ENCODE measurements at regions not wholly inside any gene's neighbourhood (a gene's known extent, or its start where the extent isn't known, plus 50 kb on each side); places are given as distances from the start of the nearest gene placed in this dataset.

DNA sequence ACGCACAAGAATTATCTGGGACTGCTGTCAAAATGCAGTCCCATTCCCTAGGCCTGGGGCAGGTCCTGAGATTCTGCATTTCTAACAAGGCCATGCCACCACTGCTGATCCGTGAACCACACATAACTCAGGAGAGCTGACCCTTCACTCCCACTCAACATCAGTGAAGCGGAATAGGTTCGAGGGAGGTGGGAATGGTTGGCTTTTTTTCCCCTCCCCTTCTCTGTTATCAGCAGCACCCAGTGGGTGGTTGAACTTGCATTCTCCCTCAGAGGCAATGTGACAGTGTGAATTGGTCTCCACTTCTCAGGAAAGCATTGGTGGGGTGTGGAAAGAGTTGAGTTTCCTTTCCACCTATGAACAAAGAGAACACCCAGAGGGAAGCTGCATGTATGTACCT, 344.3 kb downstream of the GADD45G start:
- CTCF ChIA-PET = no interaction called here
- H3K9me3 ChIP-seq (ENCODE audit: control insufficient read depth in 1 of 2, insufficient read depth in 1 of 2, low read depth in 1 of 2, low read length in 2 of 2) = no peaks in the 10 kb centered on the region
- RAD21 ChIA-PET (ENCODE audit: low non-redundant PET in 1 of 2, low total read pairs in 2 of 2, uncharacterized antibody in 2 of 2, unreplicated experiment in 2 of 2) = no interaction called here

DNA sequence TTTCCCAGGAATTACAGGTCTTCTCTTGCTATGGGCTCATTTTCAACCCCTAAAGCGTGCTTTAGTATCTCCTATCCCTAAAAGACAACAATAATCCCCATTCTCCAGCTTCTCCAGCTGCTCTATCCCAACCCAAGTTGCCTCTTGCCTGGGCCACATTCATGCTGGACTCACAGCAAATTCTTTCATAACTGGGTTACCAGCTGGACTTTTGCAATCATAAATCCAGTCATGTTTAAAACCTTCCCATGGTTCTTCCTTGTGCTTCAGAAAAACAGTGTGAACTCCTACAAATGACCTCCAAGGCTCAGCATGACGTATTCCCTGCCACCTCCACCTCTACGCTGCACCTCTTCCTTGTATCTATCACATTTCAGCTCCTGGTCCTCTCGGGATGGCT, 346.9 kb downstream of the GADD45G start:
- no peaks in the 10 kb centered on the region for H3K36me3 ChIP-seq (ENCODE audit: control insufficient read depth in 1 of 2, insufficient read depth in 2 of 2, low read length in 2 of 2)
- CTCF ChIA-PET = no interaction called here
- TF ChIP-seq SIN3A (IDR thresholded peaks at IDR 0.05; ENCODE audit: low read depth) (no peak), SP1 (IDR thresholded peaks at IDR 0.05; ENCODE audit: low read depth) (no peak), CBX3 (IDR thresholded peaks at IDR 0.05; ENCODE audit: low read depth) (no peak), ZNF274 (IDR thresholded peaks at IDR 0.05; ENCODE audit: low read depth, low read length) (no peak), ZFX (IDR thresholded peaks at IDR 0.05) (no peak), POLR2A (IDR thresholded peaks at IDR 0.05; ENCODE audit: borderline replicate concordance, extremely low read depth, insufficient read depth, insufficient read length) (no peak), EGR1 (IDR thresholded peaks at IDR 0.05; ENCODE audit: low read depth) (no peak), RAD21 (IDR thresholded peaks at IDR 0.05; ENCODE audit: low read depth) (no peak), EZH2phosphoT487 (IDR thresholded peaks at IDR 0.05; ENCODE audit: borderline replicate concordance) (no peak), JUND (IDR thresholded peaks at IDR 0.05) (no peak), ELF1 (IDR thresholded peaks at IDR 0.05; ENCODE audit: borderline replicate concordance, low read depth) (no peak), TCF7L2 (IDR thresholded peaks at IDR 0.05; ENCODE audit: borderline replicate concordance, extremely low read depth, insufficient read depth, insufficient read length) (no peak), SRF (IDR thresholded peaks at IDR 0.05; ENCODE audit: low read depth) (no peak), EZH2 (IDR thresholded peaks at IDR 0.05) (no peak)
- TF ChIP-seq, protein P1, sequence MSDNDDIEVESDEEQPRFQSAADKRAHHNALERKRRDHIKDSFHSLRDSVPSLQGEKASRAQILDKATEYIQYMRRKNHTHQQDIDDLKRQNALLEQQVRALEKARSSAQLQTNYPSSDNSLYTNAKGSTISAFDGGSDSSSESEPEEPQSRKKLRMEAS (IDR thresholded peaks at IDR 0.05) = no peak
- TF ChIP-seq, protein P2, sequence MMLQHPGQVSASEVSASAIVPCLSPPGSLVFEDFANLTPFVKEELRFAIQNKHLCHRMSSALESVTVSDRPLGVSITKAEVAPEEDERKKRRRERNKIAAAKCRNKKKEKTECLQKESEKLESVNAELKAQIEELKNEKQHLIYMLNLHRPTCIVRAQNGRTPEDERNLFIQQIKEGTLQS (IDR thresholded peaks at IDR 0.05) = no peak
- TF ChIP-seq, protein P3, sequence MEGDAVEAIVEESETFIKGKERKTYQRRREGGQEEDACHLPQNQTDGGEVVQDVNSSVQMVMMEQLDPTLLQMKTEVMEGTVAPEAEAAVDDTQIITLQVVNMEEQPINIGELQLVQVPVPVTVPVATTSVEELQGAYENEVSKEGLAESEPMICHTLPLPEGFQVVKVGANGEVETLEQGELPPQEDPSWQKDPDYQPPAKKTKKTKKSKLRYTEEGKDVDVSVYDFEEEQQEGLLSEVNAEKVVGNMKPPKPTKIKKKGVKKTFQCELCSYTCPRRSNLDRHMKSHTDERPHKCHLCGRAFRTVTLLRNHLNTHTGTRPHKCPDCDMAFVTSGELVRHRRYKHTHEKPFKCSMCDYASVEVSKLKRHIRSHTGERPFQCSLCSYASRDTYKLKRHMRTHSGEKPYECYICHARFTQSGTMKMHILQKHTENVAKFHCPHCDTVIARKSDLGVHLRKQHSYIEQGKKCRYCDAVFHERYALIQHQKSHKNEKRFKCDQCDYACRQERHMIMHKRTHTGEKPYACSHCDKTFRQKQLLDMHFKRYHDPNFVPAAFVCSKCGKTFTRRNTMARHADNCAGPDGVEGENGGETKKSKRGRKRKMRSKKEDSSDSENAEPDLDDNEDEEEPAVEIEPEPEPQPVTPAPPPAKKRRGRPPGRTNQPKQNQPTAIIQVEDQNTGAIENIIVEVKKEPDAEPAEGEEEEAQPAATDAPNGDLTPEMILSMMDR (IDR thresholded peaks at IDR 0.05 in 2 of 3, conservative IDR thresholded peaks at IDR 0.05 in 1 of 3; ENCODE audit: borderline replicate concordance in 1 of 3, insufficient read depth in 1 of 3, low read depth in 2 of 3, low read length in 2 of 3) = no peak
- TF ChIP-seq, protein P4, sequence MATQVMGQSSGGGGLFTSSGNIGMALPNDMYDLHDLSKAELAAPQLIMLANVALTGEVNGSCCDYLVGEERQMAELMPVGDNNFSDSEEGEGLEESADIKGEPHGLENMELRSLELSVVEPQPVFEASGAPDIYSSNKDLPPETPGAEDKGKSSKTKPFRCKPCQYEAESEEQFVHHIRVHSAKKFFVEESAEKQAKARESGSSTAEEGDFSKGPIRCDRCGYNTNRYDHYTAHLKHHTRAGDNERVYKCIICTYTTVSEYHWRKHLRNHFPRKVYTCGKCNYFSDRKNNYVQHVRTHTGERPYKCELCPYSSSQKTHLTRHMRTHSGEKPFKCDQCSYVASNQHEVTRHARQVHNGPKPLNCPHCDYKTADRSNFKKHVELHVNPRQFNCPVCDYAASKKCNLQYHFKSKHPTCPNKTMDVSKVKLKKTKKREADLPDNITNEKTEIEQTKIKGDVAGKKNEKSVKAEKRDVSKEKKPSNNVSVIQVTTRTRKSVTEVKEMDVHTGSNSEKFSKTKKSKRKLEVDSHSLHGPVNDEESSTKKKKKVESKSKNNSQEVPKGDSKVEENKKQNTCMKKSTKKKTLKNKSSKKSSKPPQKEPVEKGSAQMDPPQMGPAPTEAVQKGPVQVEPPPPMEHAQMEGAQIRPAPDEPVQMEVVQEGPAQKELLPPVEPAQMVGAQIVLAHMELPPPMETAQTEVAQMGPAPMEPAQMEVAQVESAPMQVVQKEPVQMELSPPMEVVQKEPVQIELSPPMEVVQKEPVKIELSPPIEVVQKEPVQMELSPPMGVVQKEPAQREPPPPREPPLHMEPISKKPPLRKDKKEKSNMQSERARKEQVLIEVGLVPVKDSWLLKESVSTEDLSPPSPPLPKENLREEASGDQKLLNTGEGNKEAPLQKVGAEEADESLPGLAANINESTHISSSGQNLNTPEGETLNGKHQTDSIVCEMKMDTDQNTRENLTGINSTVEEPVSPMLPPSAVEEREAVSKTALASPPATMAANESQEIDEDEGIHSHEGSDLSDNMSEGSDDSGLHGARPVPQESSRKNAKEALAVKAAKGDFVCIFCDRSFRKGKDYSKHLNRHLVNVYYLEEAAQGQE (IDR thresholded peaks at IDR 0.05; ENCODE audit: low read depth) = no peak

More for the DNA sequence above, 344.3 kb downstream of the GADD45G start:
- H3K4me2 ChIP-seq (ENCODE audit: low read length) = no peak overlapping the region
- no TSS peak for BruUV-seq (replicated peaks)
- H3K36me3 ChIP-seq (ENCODE audit: control insufficient read depth in 1 of 2, insufficient read depth in 2 of 2, low read length in 2 of 2) = no peaks in the 10 kb centered on the region
- intact Hi-C loops (cut with micrococcal nuclease) = no loop called here
- ATAC-seq (no peak), DNase-seq (ENCODE audit: low read depth, low spot score) (no peak)
- no peaks in the 10 kb centered on the region for H3K9me2 ChIP-seq (ENCODE audit: insufficient read depth)
- no peak overlapping the region for H3K9ac ChIP-seq (ENCODE audit: low read length)
- H4K20me1 ChIP-seq (ENCODE audit: insufficient read depth) = no peaks in the 10 kb centered on the region
- no peak for TF ChIP-seq ZFX (IDR thresholded peaks at IDR 0.05)
- no peak for TF ChIP-seq ELF1 (IDR thresholded peaks at IDR 0.05; ENCODE audit: borderline replicate concordance, low read depth)
- no peak overlapping the region for H2AFZ ChIP-seq (ENCODE audit: low read depth, low read length, poor library complexity, severe bottlenecking)
- H3K27me3 ChIP-seq (ENCODE audit: insufficient read depth, low read length) = peaks cover 19% of the 10 kb centered on the region; the same call in 1 of the 2 replicates
- no peaks in the 10 kb centered on the region for H3K79me2 ChIP-seq (ENCODE audit: insufficient read depth, low read length)
- no peaks in the 10 kb centered on the region for H3K4me1 ChIP-seq (ENCODE audit: control insufficient read depth in 1 of 2, insufficient read depth in 2 of 2, low read length in 2 of 2)
- H3K4me3 ChIP-seq (replicated peaks in 1 of 2; ENCODE audit: low read depth in 1 of 2, low read length in 2 of 2) = no peak overlapping the region
- POLR2A ChIA-PET = no interaction called here
- H3K27ac ChIP-seq (ENCODE audit: low read depth, low read length) = no peak overlapping the region

More for the DNA sequence above, 346.9 kb downstream of the GADD45G start:
- ATAC-seq (no peak), DNase-seq (ENCODE audit: low read depth, low spot score) (no peak)
- Histone ChIP-seq H2AFZ (ENCODE audit: low read depth, low read length, poor library complexity, severe bottlenecking) (no peak overlapping the region), H3K79me2 (ENCODE audit: insufficient read depth, low read length) (no peaks in the 10 kb centered on the region), H3K4me3 (replicated peaks in 1 of 2; ENCODE audit: low read depth in 1 of 2, low read length in 2 of 2) (no peak overlapping the region), H3K4me2 (ENCODE audit: low read length) (no peak overlapping the region), H3K9ac (ENCODE audit: low read length) (no peak overlapping the region), H3K27me3 (ENCODE audit: insufficient read depth, low read length) (peaks cover 9% of the 10 kb centered on the region; the same call in 1 of the 2 replicates), H3K27ac (ENCODE audit: low read depth, low read length) (no peak overlapping the region), H3K9me2 (ENCODE audit: insufficient read depth) (no peaks in the 10 kb centered on the region), H3K4me1 (ENCODE audit: control insufficient read depth in 1 of 2, insufficient read depth in 2 of 2, low read length in 2 of 2) (no peaks in the 10 kb centered on the region), H4K20me1 (ENCODE audit: insufficient read depth) (no peaks in the 10 kb centered on the region), H3K9me3 (ENCODE audit: control insufficient read depth in 1 of 2, insufficient read depth in 1 of 2, low read depth in 1 of 2, low read length in 2 of 2) (no peaks in the 10 kb centered on the region)
- intact Hi-C loops (cut with micrococcal nuclease) = no loop called here
- RAD21 ChIA-PET (ENCODE audit: low non-redundant PET in 1 of 2, low total read pairs in 2 of 2, uncharacterized antibody in 2 of 2, unreplicated experiment in 2 of 2) = no interaction called here
- POLR2A ChIA-PET = no interaction called here
- BruUV-seq (replicated peaks) = no TSS peak
